GM19372 (cell line): ENCODE measurements at regions not wholly inside any gene's neighbourhood (a gene's known extent, or its start where the extent isn't known, plus 50 kb on each side); places are given as distances from the start of the nearest gene placed in this dataset.
A peak's percentile ranks its signal among the peaks of the same experiment; 100 is the strongest.
"Not testable (repeated sequence)": the region's sequence is repeated elsewhere in the genome, so short reads cannot be mapped to it uniquely, and the experiment has no call there.

Experiments
- ATAC-seq: cut with Tn5 transposase; IDR thresholded peaks from one replicate; pipeline ENCODE4 v1.9.1; 2021; ENCODE audit warnings: mild to moderate bottlenecking, low read depth, moderate library complexity; ENCODE audit not compliant: unreplicated experiment

DNA sequence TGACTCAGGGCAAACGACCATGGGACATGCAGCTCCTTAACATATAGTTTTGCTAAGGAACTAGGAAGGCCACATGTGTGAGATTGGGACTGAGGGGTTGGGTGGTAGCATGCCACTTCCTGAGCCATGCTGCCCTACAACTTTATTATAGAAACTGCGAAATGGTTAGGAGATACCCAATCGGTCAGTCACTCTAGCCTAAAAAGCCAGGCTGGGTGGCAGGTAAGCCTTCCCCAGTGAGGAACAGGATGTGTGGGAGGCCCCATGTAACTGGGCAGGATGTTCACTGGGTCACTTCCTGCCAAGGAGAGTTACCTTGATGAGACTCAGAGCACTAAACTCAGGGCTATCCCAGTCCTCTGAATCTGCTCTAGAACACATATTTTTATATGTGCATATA, 123.5 kb downstream of the MAP3K7 start:
- ATAC-seq, result peak; percentile 61

DNA sequence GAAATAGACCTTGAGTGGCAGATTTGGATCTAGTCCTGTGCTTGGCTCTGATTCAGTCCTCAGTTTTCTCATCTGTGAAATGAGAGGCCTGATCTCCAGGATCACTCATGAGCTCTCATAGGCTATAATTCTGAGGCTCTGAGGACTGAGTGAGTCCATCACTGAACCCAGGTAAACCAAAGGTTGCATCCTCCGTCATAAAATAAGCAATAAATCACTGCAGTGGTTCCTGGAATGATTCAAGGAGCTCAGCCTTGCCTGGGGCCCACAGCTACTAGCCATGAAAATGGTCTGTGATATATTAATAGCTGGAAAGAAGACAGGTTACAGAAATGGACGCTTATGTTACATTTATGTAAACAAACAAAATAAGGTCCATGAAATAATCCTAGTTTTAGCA, 124.8 kb downstream of the MAP3K7 start:
- no peak for ATAC-seq

DNA sequence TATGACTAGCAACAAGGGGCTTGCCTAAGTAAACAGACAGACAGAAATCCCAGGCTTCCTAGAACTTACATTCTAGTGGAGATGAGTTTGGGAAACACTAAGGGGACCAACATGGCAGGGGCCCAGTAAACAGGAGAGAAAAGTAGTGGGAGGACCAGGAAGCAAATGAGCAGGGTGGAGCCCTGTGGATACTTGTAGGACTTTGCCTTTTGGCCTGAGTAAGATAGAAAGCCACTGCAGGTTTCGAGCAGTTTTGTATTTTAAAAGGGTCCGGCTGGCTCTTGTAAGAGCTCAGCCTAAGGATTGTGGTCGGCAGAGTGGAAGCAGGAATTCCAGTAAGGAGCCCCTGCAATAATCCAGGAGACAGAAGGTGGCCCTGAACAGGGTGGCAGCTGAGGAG, 125.5 kb downstream of the MAP3K7 start:
- ATAC-seq, result no peak

DNA sequence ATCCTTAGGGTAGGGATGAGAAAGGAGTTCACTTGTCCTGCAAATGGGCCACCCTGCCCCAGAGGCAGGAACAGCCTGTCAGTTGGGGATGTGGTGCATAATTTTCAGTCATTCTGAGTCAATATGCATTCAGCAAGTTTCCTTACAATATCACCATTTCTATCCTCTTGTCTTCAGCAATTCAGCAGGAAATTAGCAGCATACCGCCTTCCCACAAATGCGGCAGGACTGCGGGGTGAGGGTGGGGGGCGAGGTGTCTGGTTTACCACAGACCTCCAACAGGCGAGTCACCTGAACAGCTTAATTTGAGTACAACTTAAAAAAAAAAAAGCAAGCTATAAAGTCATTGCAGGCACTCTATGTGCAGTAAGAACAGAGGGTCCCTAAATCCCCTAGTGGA, 126.8 kb downstream of the MAP3K7 start:
- ATAC-seq, result no peak

DNA sequence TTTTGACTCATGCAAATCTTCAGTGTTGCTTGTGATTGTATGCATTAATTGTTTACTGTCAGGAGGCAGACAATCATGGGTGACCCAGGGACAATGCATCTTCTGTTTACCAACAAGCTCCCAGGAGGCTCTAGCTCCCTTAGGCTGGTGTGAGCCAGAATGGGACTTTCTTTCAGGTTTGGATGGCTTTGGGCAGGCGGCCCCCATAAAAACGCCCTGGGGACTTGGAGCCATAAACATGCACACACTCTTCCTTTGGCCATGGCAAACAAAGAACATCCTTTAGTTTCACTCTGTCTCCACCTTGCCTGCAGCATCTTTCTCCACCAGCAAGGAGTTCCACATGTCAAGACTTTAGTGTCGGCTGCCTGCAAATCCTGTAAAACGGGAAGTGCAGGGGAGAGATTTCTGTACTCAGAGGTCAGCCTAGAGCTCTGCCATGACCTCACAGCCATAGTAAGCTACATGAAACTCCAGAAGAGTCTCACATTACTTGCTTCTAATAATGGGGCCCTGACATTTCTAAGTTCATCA, 127.6 kb downstream of the MAP3K7 start:
- no peak for ATAC-seq

DNA sequence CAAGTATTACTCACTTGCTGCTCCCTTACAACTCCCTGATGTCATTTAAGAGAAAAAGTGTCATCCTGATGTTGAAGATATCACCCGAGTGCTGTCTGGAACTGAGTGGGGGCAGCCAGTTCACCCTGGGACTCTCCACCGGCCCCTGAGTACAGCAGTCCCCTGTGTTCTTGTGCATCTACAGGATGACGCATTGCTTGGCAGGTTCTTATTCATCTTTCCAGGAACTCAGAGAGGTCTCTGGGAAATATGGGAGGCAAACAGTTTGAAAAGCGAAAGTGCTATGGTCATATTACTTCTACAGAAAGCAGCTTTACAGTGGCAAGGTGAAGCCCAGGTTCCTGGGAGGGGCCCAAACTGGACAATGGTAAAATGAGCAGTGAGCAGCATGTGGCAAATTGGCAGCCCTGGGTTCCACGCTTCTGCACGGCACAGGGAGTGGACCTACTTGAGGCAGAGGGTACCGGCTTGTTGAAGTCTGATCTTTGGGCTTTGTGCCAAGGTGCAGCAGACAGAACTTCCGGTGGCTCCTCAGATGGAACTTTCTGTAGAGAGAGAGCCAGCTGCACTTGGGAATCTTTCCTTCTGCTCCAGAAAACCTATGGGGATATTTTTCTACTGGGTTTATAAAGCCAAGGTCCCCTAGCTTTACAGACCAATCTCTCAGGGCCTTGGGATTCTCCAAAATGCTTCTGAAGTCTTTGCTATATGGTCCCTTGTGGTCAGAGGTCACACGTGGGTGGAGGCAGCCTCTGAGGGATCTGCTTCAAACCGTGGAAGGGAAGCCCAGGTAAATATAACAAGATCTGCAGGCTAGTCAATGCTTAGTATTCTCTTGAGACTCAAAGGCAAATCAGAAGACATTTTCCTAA, 128.3 kb downstream of the MAP3K7 start:
- no peak for ATAC-seq

DNA sequence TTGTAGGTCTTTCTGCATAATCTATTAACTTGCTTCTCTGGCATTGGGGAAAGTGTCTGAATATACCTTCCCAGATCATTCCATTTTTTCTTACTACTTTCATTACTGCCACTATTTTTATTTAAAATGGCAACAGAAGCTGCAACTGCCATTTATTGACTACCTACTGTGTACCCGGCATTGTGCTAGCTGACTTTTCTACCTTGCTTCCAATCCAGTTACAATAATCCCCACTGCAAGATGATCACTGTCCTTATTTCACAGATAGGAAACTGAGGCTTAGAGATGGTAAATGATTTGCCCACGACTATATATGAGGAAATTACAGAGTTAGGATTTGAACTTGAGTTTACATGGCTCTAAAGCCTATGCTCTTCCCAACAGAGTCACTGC, 129.0 kb downstream of the MAP3K7 start:
- ATAC-seq, result no peak

DNA sequence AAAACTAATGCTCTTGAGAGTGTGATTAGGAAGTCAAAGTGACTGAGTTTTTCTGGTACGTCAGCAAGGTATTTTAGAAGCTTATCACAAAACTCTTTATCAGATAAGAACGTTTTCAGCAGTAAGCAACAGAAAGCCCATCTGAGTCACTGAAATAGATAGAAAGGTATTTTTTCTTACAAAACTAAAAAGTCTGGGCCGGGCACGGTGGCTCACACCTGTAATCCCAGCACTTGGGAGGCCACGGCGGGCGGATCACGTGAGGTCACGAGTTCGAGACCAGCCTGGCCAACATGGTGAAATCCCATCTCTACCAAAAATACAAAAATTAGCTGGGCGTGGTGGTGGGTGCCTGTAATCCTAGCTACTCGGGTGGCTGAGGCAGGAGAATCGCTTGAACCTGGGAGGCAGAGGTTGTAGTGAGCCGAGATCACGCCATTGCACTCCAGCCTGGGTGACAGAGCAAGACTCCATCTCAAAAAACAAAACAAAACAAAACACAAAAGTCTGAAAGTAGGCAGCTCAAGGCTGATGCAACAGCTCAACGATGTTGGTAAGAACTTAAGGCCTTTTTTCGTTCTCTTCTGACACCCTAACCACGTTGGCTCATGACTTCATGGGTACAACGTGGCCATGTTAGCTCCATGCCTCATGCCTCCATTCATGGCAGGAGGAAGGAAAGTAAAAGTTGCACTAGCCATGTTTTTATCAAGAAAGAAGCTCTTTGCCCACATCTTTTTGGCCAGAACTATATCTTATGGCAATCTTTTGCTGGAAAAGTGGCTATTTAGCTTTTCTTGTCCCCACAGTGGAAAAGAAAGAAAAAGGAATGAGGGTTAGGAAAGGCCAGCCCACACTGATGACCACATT, 129.6 kb downstream of the MAP3K7 start:
- not testable (repeated sequence) for ATAC-seq

DNA sequence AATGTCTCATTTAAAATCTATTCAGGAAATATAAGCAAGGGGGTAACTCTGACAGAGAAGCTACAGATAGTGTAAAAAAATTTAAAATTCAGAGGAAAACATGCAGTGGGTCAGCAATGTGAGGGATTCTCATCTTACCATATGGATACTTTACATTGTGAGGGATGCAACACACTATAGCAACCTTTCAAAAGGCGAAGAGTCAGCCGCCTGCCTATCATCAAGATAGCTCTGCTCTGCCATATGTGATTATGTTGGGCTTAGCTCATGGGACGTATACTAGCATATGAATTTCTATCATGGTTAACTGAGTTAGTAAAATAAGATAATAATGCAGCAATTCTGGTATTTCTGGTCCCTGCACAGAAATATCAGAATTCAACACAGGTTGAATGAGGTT, 130.9 kb downstream of the MAP3K7 start:
- no peak for ATAC-seq

DNA sequence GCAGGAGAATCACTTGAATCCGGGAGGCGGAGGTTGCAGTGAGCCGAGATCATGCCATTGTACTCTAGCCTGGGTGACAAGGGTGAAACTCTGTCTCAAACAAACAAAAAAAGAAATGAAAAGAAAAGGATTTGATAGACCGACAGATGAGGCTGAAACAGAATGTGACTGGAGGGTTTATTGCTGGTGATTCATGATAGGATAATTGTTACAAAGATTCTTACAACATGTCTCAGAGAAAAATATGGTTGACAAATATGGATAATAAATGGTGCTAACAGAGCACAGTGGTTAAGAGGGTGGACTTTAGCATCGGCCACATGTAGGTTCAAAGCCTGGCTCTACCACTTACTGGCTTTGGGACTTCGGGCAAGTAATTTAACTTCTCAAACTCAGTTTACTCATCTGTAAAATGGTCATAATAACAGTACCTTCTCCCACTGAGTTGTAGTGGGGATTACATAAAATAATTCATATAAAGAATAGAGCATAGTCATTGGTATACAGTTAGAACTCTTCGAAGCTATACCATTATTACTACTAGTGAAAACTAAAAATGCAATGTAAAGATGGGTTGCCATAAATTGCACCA, 131.9 kb downstream of the MAP3K7 start:
- no peak for ATAC-seq

DNA sequence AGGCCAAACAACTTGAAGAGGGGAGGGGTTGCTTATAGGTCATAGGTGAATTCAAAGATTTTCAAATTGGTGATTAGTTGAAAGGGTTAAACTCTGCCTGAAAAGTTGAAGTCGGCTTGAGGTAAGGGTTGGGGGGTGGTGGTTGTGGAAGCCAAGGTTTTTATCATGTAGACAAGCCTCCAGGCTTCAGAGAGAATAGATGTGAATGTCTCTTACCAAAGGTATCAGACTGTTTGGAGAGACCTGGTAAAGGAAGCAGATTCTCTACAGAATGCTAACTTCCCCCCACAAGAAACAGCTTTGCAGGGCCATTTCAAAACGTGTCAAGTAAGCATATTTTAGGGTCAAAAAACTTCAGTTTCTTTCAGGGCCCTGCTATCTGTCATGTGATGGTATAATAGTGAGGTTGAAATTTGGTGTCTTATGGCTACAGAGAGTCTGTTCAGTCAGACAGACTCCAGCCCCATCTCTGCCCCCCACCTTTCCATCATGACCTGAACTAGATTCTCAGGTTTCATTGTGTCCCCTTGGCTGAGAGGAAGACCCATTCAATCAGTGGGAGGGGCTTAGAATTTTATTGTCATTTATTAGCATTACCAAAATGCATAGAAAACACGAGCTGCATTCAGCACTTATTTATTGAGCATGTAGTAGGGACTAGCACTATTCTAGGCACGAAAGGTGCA, 136.5 kb downstream of the MAP3K7 start:
- ATAC-seq, result no peak

DNA sequence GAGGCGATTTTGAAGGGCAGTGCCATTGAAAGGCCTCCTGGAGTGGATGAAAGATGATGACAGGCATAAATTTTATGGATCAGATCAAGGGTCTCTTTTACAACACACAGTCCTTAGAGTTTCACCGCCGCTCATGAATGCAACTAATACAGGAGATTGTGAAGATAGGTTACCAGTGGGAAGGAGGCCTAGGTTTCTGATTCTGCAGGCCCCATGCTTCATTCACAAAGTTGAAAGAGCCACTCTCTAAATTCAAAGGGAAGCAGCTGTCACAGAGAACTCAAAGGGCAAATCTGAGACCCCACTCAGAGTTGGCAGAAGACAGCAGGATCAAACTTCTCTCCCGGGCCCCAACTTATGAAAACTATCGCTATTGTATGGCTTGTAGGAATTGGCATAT, 137.6 kb downstream of the MAP3K7 start:
- no peak for ATAC-seq

DNA sequence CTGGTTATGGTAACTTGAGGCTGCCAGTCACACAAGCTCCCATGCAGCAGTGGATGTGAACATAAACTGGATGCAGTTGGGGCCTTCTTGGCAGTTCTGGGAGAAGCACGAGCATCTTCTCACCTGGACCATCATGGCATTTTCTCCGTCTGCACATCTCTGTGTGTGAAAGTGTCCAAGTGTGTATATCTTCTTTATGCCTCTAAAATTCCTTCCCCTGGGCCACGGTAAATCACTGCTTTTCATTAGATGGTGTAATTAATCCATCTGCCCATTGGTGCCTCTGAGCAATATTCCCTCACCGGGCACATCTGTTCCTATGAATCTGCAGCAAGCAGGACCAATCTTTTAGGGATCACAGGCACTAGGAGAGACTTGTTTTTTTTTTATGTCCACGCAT, 138.0 kb downstream of the MAP3K7 start:
- no peak for ATAC-seq

DNA sequence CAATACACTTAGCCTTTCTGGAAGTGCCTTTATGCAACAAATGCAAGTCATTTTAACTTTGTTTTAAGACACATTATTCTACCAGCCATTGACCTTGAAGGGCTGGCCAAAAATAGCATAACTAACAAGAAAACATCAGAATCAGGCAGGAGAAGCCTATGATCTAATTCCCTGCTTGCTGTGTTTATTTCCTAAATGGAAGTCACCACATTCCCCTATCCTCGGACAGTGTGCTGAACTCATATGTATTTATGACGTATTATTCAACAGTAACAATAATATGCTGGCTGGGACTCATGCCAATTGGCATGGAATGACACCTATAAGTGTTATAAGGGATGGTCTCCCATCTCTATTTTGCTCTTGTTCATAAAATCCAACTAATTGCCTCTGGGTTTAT, 140.7 kb downstream of the MAP3K7 start:
- ATAC-seq, result no peak

DNA sequence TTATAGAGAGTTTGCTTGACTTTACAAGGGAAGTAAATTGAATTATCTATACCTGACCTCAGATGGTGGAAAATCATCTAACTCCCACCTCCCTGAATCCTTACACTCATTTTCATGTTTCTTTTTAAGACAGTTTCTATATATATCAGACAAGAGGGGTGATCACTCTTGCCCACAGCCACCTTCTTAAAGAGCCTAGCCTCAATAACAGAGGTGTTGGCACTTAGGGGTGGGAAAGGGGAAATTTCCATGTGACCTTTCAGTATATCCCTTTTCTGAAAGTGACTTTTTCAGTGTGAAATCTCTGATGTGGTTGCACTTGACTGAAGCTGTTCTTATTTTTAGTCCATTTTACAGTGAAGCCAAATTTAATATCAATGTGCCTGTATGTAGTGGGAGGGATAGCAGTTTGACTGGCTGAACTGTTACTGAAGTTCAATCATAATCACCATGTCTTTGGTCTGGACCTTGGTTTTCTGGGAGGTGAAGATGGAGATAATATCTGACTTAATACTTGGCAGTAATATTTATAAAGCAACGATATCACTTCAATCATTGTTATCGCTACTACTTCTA, 141.3 kb downstream of the MAP3K7 start:
- no peak for ATAC-seq

DNA sequence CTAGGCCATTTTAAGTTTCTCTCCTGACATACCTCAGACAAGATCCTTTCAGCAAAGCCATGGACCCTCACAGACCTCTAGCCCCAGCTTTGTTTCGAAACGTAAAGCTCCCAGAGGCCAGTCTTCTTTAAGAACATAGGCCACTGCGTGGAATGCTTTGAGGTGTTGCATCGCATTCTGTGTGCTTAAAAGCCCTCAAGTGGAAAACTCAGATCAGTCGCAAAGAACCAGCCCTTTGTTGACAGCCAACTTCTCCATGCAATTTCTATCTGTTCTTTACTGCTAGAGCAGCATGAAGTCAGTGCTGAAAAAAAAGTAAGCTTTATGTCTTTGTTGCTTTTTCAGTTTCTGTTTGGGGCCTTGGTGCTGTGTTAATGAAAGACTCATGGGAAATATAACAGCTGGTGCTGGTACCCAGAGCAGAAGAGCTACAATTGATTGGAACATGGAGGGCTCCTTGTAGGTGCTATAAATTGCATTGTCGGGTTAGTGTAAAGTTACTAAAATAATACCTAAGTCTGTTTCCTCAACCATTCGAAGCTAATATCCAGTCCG, 142.6 kb downstream of the MAP3K7 start:
- ATAC-seq, result no peak

DNA sequence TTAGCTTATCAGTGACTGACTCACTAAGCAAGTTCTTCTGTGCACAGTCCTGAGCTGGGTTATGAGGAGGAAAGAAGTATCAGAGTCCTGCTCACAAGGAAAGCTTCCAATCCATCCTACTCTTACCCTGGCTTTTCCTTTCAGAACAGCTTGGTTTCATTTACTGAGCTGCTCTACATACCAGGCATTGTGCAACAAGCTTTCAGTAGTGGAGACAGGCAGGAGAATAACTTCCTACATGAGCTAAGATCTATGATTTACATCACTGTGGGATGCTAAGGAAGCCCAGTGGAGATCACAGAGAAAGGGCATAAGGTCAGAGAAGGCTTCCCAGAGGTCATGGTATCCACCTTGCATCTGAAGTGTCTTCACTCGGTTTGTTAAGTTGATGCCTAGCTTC, 144.5 kb downstream of the MAP3K7 start:
- no peak for ATAC-seq

DNA sequence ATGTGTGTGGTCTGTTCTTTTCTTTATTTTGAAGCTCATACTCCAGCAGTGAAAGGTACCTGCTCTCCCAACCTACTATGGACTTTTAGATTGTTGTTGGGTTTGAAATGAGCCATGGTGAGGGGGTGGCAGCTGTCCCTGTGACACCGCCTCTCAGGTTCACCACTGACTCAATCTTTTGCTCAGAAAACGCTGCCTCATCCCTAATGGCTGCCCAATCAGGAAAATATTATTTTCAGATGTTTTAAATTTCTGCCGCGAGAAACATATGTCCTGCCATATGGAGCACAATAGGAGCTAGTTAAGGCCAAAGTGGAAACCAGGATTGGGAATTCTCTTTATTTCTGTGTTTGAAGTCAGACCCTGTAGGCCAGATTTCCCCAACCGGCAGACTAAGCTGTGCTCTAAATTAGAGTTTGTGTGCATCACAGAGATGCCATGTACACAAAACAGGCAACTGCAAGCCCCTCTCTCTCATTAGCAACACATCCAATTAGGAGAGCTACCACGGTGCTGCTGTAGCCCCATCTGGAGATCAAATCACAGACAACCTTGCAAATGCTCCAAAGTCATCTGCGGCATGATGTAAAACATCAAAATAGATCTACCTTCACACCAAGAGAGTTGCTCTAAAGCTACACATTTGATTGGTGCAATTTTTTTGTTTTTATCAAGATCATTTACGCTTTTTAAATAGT, 144.1 kb upstream of the BACH2 start:
- no peak for ATAC-seq

DNA sequence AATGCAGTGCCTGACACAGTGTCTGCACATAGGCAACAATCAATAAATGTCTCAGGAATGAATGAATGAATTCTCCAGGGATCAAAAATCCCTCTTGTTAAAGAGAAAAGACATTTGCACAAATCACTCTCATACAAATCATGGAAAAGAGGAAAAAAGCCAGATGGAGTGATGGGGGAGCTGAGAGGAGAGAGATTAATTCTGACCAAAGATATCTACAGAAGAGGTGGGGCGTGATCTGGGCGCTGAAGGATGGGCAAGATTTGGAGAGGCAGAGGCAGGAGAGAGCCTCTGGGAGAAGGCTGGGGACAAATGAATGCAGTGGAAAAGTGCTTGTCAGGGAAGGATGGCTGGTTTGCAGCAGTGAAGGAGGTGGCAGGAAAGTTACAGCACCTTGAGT, 142.9 kb upstream of the BACH2 start:
- no peak for ATAC-seq
